ENCODE measurements at regions not wholly inside any gene's neighbourhood (a gene's known extent, or its start where the extent isn't known, plus 50 kb on each side); places are given as distances from the start of the nearest gene placed in this dataset.

- no peak for TF ChIP-seq CTCF (conservative IDR thresholded peaks at IDR 0.05; ENCODE audit: low read depth, low read length)
- no peak for DNase-seq (ENCODE audit: low read depth)
These were observed 207.4 kb upstream of the CHRM3 start for GRCh38 chr1:239178961-239179360.

GRCh38 chr1:239174880-239175279 lies 211.5 kb upstream of the CHRM3 start:
- H3K4me3 ChIP-seq (ENCODE audit: low read depth, low read length) = no peak overlapping the region
- no peak for DNase-seq (ENCODE audit: low read depth)

More at GRCh38 chr1:239178961-239179360, 207.4 kb upstream of the CHRM3 start:
- H3K4me3 ChIP-seq (ENCODE audit: low read depth, low read length) = no peak overlapping the region

GRCh38 chr1:239170828-239171227 lies 215.5 kb upstream of the CHRM3 start:
- TF ChIP-seq CTCF (conservative IDR thresholded peaks at IDR 0.05; ENCODE audit: low read depth, low read length) = no peak
- no peak for DNase-seq (ENCODE audit: low read depth)
- no peak overlapping the region for H3K4me3 ChIP-seq (ENCODE audit: low read depth, low read length)

More at GRCh38 chr1:239174880-239175279, 211.5 kb upstream of the CHRM3 start:
- TF ChIP-seq CTCF (conservative IDR thresholded peaks at IDR 0.05; ENCODE audit: low read depth, low read length) = no peak

- TF ChIP-seq CTCF (conservative IDR thresholded peaks at IDR 0.05; ENCODE audit: low read depth, low read length) = no peak
- no peak for DNase-seq (ENCODE audit: low read depth)
These were observed 217.1 kb upstream of the CHRM3 start for GRCh38 chr1:239169276-239169675.

GRCh38 chr1:239164451-239165180 lies 221.8 kb upstream of the CHRM3 start:
- H3K4me3 ChIP-seq (ENCODE audit: low read depth, low read length) = no peak overlapping the region
- DNase-seq (ENCODE audit: low read depth) = no peak
- no peak for TF ChIP-seq CTCF (conservative IDR thresholded peaks at IDR 0.05; ENCODE audit: low read depth, low read length)

More at GRCh38 chr1:239169276-239169675, 217.1 kb upstream of the CHRM3 start:
- H3K4me3 ChIP-seq (ENCODE audit: low read depth, low read length) = no peak overlapping the region

GRCh38 chr1:239155466-239156091 lies 230.8 kb upstream of the CHRM3 start:
- TF ChIP-seq CTCF (conservative IDR thresholded peaks at IDR 0.05; ENCODE audit: low read depth, low read length) = no peak
- H3K4me3 ChIP-seq (ENCODE audit: low read depth, low read length) = no peak overlapping the region
- DNase-seq (ENCODE audit: low read depth) = no peak

Measured in epithelial cell of proximal tubule (primary cell).